Fibroblast of mammary gland (primary cell): ENCODE measurements at regions not wholly inside any gene's neighbourhood (a gene's known extent, or its start where the extent isn't known, plus 50 kb on each side); places are given as distances from the start of the nearest gene placed in this dataset.

Source experiments
- DNase-seq: peaks from one replicate; pipeline ENCODE4 v3.0.0-alpha.2; 2010; ENCODE audit warnings: low read depth
- H3K4me3 ChIP-seq: 2 replicates; pipeline ENCODE4 v1.5.1; 2011; ENCODE audit warnings: low read depth, mild to moderate bottlenecking, low read length, moderate library complexity; ENCODE audit not compliant: control insufficient read depth
- TF ChIP-seq, protein P1 (sequence below): conservative IDR thresholded peaks from 2 replicates; pipeline ENCODE4 v1.5.1; 2011; ENCODE audit warnings: low read depth, low read length, inconsistent platforms; ENCODE audit not compliant: control insufficient read depth, insufficient read depth

- H3K4me3 ChIP-seq = no peak overlapping the region
- DNase-seq = no peak
- TF ChIP-seq, protein P1, sequence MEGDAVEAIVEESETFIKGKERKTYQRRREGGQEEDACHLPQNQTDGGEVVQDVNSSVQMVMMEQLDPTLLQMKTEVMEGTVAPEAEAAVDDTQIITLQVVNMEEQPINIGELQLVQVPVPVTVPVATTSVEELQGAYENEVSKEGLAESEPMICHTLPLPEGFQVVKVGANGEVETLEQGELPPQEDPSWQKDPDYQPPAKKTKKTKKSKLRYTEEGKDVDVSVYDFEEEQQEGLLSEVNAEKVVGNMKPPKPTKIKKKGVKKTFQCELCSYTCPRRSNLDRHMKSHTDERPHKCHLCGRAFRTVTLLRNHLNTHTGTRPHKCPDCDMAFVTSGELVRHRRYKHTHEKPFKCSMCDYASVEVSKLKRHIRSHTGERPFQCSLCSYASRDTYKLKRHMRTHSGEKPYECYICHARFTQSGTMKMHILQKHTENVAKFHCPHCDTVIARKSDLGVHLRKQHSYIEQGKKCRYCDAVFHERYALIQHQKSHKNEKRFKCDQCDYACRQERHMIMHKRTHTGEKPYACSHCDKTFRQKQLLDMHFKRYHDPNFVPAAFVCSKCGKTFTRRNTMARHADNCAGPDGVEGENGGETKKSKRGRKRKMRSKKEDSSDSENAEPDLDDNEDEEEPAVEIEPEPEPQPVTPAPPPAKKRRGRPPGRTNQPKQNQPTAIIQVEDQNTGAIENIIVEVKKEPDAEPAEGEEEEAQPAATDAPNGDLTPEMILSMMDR = no peak
Measured at GRCh38 chr5:118597543-118597942, 390.8 kb downstream of the DTWD2 start.

DNA sequence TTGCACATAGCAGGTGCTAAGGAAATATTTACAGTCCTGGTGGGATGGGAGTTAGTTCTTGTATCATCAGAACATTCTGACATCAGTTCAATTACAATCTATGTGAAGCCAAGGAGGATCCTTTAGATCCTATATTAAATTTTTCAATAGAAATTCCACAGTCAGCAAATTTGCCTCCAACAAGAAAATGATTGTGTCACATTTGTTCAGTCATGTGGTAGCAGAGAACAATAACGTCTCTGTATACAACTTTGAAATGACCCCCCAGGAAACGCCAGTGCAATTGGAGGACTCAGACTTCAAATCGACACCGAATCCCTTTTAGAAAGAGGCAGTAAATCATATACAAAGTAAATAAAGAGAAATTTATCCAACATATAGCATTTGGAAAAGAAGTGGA lies 392.1 kb downstream of the DTWD2 start:
- DNase-seq = no peak
- H3K4me3 ChIP-seq = no peak overlapping the region
- TF ChIP-seq, protein P1 = no peak

GRCh38 chr5:118593003-118593328 lies 395.4 kb downstream of the DTWD2 start:
- TF ChIP-seq, protein P1 = peak; percentile 23
- no peak for DNase-seq

GRCh38 chr5:118592229-118593002 lies 395.9 kb downstream of the DTWD2 start:
- no peak for DNase-seq
- TF ChIP-seq, protein P1 = no peak
- H3K4me3 ChIP-seq = no peak overlapping the region

More at GRCh38 chr5:118593003-118593328, 395.4 kb downstream of the DTWD2 start:
- no peak overlapping the region for H3K4me3 ChIP-seq

- TF ChIP-seq, protein P1 = no peak
- H3K4me3 ChIP-seq = no peak overlapping the region
- no peak for DNase-seq
Measured at GRCh38 chr5:118590806-118591205, 397.5 kb downstream of the DTWD2 start.

- peak; percentile 43 for DNase-seq
- TF ChIP-seq, protein P1 = no peak
- no peak overlapping the region for H3K4me3 ChIP-seq
Measured at GRCh38 chr5:118580949-118581348, 407.4 kb downstream of the DTWD2 start.
